Astrocyte of the cerebellum (primary cell): ENCODE measurements at regions not wholly inside any gene's neighbourhood (a gene's known extent, or its start where the extent isn't known, plus 50 kb on each side); places are given as distances from the start of the nearest gene placed in this dataset.
A peak's percentile ranks its signal among the peaks of the same experiment; 100 is the strongest.

Source experiments
- DNase-seq: peaks from one replicate; pipeline ENCODE4 v3.0.0-alpha.2; 2011; ENCODE audit warnings: low read depth
- H3K4me3 ChIP-seq: 2 replicates; pipeline ENCODE4 v1.5.1; 2011; ENCODE audit warnings: mild to moderate bottlenecking, low read depth, low read length, moderate library complexity
- in situ Hi-C: cut with HindIII; loops from 2 replicates; pipeline ENCODE4 v1.10.0; 2017; ENCODE audit warnings: low sequenced_read_pairs
- TF ChIP-seq, protein P1 (sequence below): IDR thresholded peaks from 2 replicates; pipeline ENCODE4 v1.5.1; 2012; ENCODE audit warnings: low read length, low read depth, moderate library complexity, mild to moderate bottlenecking; ENCODE audit errors: missing control alignments

DNA sequence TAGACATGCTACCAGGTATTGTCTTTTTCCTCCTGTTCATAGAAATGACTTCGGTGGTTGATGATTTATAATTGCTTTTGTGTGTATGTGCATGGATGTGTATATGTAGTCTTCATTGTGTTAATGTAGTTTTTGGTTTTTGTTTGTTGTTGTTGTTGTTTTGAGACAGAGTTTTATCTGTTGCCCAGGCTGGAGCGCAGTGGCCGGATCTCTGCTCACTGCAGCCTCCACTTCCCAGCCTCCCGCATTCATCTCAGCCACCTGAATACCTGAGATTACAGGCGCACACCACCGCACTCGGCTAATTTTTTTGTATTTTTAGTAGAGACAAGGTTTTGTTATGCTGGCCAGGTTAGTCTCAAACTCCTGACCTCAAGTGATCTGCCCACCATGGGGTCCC lies 75.2 kb downstream of the HFE start:
- no peak for DNase-seq
- no peak overlapping the region for H3K4me3 ChIP-seq
- TF ChIP-seq, protein P1, sequence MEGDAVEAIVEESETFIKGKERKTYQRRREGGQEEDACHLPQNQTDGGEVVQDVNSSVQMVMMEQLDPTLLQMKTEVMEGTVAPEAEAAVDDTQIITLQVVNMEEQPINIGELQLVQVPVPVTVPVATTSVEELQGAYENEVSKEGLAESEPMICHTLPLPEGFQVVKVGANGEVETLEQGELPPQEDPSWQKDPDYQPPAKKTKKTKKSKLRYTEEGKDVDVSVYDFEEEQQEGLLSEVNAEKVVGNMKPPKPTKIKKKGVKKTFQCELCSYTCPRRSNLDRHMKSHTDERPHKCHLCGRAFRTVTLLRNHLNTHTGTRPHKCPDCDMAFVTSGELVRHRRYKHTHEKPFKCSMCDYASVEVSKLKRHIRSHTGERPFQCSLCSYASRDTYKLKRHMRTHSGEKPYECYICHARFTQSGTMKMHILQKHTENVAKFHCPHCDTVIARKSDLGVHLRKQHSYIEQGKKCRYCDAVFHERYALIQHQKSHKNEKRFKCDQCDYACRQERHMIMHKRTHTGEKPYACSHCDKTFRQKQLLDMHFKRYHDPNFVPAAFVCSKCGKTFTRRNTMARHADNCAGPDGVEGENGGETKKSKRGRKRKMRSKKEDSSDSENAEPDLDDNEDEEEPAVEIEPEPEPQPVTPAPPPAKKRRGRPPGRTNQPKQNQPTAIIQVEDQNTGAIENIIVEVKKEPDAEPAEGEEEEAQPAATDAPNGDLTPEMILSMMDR, result no peak
- in situ Hi-C loops, result loop anchor here (5.0 kb wide), 1 partner anchor 45 kb away; no protein-coding TSS in a partner anchor

DNA sequence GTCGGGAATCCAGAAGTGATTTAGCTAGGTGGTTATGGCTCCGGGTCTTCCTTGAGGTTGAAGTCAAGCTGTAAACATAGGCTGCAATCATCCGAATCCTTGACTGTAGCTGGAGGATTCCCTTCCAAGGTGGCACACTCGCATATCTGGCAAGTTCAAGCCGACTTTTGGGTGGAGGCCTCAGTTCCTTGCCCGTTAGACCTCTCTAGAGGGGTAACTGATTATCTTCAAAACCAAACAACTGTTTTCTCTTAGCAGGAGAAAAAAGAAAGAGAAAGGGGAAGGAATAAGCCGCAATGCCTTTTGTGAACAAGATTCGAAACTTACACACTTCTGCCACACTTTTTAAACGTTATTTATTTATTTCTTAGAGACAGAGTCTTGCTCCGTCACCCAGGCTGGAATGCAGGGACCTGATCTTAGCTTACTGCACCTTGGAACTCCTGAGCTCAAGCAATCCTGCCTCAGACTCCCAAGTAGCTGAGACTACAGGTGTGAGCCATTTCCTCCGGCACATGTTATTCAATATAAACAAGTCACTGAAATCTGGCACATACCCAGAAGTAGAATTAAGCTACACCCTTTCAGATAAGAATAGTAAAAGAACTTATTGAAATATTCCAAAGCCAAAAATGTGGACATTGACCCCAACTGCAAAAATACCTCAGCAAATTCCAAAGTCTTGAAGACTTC lies 76.3 kb downstream of the HFE start:
- DNase-seq, result no peak
- in situ Hi-C loops, result loop anchor here (5.0 kb wide), 1 partner anchor 44 kb away; no protein-coding TSS in a partner anchor
- no peak overlapping the region for H3K4me3 ChIP-seq
- TF ChIP-seq, protein P1, result no peak

DNA sequence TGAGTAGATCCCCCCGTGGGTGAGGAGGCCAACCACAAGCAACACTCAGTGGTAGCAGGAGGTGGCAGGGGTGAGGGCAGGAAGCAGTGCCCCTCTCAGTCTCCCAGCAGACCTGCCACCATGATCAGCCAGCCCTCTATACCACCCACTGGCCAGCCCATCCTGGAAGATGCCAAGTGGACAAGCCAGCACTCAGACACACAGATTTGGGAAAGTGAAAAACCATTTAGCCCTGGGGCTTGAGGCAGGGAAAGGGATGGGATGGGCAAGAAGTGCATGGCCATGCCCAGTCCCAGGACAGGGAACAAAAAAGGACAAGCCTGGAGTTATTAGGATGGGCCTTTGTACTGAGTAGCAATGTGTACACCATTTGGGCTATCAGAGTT lies 76.9 kb downstream of the HFE start:
- TF ChIP-seq, protein P1, result no peak
- no peak overlapping the region for H3K4me3 ChIP-seq
- in situ Hi-C loops, result loop anchor here (5.0 kb wide), 1 partner anchor 43 kb away; no protein-coding TSS in a partner anchor
- DNase-seq, result no peak

DNA sequence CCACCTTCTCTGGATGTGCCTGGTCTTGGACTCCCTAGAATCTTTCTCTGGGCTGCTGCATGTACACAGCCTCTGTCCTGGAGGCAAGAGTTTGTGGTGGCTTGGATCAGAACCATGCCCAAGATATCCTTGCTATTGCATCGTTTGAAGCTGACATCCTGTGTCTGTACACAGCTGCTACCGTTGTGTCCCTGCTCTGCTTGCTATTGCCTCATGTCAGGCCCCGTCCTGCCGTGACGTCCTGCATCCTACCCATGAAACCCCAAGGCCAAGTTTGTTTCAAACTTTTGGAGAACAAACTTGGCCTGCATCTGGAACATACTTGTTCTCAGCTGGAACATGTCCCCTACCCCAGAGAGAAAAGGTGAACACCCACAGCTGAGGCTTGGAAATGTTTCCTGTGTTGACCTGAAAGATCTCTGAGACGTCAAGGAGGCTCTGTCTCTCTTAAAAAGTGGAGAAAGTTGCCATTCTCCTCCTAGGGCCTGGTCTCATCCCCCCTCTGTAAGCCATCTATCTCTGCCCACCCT lies 78.1 kb downstream of the HFE start:
- no peak for DNase-seq
- TF ChIP-seq, protein P1, result no peak
- in situ Hi-C loops, result no loop called here
- no peak overlapping the region for H3K4me3 ChIP-seq

DNA sequence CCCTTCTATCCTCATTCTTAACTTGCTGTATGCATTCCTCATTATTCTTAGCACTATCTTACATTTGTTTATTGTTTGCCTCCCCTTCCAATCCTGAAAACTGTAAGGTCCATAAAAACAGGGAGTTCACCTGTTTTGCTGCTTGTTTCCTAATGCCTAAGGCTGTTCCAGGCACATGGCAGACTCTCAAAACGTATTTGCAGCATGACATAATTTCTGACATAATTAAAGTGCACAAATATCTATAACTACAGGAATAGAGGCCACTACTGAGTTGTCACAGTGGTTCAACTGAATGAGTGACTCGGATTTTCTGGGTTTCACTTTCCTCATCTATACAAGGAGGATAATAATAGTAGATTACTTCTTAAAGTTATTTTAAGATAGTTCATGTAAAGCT lies 83.0 kb downstream of the HFE start:
- in situ Hi-C loops, result no loop called here
- no peak for DNase-seq
- H3K4me3 ChIP-seq, result no peak overlapping the region
- TF ChIP-seq, protein P1, result no peak

DNA sequence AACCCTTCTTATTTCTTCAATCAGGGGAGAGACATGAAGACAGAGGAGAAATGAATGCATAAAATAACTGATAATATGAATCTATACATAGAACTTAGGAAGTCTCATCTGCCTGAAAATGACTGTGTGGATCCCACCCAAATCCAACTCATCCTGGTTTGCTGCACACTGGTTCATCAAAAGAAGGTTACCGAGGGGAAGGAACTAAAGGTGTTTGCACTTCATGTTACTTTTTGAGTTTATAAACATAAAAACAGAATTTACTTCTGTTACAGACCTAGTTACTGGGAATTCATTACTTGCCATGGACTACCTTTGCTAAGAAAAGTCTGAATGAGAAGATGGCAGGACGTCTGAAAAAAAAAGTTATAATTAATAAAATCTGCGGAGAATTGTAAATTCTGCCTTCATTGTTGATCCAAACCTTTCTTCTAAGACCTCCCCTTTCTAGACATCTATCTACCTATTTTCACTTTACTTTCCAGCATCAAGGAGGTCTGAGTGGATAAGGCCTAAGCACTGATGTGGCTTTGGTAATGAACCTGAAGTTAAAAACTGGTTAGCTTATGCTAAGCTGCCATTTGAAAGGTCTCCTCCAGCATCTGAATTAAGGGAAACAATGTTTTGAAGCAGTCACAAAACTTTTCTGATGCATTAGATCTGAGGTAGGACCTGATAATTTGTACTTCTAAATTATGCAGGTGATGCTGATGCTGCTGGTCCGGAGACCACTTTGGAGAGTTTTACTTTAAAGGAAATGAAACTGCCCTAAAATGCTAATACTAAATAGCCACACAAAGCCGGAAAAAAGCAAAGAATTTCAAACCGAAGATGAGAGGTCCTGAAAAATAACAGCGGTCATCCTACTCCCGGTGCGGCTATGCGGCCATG lies 84.0 kb downstream of the HFE start:
- no peak for DNase-seq
- in situ Hi-C loops, result no loop called here
- H3K4me3 ChIP-seq, result peak overlapping the region; percentile 54
- TF ChIP-seq, protein P1, result no peak
